Stomach (tissue), 4 donors: ENCODE measurements at regions not wholly inside any gene's neighbourhood (a gene's known extent, or its start where the extent isn't known, plus 50 kb on each side); places are given as distances from the start of the nearest gene placed in this dataset.

Source experiments
- CTCF ChIP-seq, 7 experiments: fragments of 450-650 bp in 4 of 7; fragments of 200-600 bp in 3 of 7; sonication (generic) in 3 of 7; IDR thresholded peaks; one replicate each; pipeline ENCODE4 v1.5.1; 2016 to 2019; ENCODE audit warnings: antibody characterized with exemption in 7 of 7, control low read depth in 2 of 7, mild to moderate bottlenecking in 1 of 7
- EP300 ChIP-seq: sonication (generic); formaldehyde crosslinking; IDR thresholded peaks from one replicate; pipeline ENCODE4 v1.6.1; 2017; ENCODE audit warnings: antibody characterized with exemption
- POLR2A ChIP-seq, 4 donors: fragments of 450-650 bp; IDR thresholded peaks; one replicate each; pipeline ENCODE4 v1.6.1; 2016; ENCODE audit warnings: antibody characterized with exemption in 4 of 4, control low read depth in 2 of 4, mild to moderate bottlenecking in 1 of 4, moderate library complexity in 1 of 4
- POLR2AphosphoS5 ChIP-seq, 3 donors: sonication (generic); formaldehyde crosslinking; IDR thresholded peaks; one replicate each; pipeline ENCODE4 v1.6.1; 2016; ENCODE audit warnings: antibody characterized with exemption in 3 of 3

- no peak for TF ChIP-seq CTCF (IDR thresholded peaks at IDR 0.05)
- TF ChIP-seq POLR2AphosphoS5 (IDR thresholded peaks at IDR 0.05): no peak
- no peak for TF ChIP-seq POLR2A (IDR thresholded peaks at IDR 0.05)
- TF ChIP-seq EP300: no peak
Measured at GRCh38 chr6:133689863-133690262, 199.1 kb upstream of the TCF21 start.
